K562 (cell line): ENCODE measurements at regions not wholly inside any gene's neighbourhood (a gene's known extent, or its start where the extent isn't known, plus 50 kb on each side); places are given as distances from the start of the nearest gene placed in this dataset.

Experiments
- TF ChIP-seq, protein P1 (sequence below), 2 experiments: fragments of 450-650 bp in 1 of 2; sonication (generic) in 1 of 2; formaldehyde crosslinking in 1 of 2; IDR thresholded peaks; 2 replicates each; pipeline versions ENCODE4 v1.7.1 to v1.9.0; 2016 to 2022; ENCODE audit warnings: inconsistent platforms in 1 of 2, mild to moderate bottlenecking in 1 of 2, missing genetic modification reagents in 1 of 2

DNA sequence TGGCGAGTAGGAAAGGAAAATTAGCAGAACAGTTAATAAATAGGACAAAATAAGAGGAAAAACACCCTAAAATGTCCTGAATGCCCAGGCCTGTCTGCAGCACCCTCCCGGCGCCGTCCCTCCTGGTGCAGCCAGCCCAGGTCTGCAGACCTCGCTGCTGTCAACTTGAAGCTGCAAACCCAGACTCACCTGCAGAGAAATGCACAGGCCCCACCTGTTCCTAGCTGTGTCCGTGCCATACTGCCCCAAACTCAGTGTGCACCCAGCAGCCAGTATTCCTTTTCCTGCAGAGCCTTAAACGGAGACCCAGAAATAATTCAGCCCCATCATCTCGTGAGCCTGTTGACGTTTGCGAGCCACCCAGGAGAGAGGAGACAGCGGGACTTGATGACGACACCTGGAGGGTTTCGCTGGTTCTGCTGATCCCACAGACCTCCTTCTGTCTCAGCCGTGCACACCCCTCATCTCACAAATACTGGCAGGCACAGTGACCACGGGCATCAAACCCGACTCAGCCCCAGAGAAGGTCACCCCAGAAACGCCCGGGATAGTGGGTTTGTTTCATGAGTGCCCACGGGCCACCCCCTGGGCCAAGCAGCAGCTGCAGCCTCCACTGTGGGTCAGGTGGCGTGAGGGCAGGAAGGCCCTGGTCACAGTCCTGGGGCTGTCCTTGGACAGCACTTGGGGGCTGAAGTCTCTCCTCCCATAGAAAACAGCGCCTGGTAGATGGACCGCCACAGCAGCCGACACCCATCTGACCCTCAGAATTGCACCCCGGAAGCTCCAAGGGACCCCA, 239.5 kb upstream of the SALL3 start (continued):
- TF ChIP-seq, protein P1, sequence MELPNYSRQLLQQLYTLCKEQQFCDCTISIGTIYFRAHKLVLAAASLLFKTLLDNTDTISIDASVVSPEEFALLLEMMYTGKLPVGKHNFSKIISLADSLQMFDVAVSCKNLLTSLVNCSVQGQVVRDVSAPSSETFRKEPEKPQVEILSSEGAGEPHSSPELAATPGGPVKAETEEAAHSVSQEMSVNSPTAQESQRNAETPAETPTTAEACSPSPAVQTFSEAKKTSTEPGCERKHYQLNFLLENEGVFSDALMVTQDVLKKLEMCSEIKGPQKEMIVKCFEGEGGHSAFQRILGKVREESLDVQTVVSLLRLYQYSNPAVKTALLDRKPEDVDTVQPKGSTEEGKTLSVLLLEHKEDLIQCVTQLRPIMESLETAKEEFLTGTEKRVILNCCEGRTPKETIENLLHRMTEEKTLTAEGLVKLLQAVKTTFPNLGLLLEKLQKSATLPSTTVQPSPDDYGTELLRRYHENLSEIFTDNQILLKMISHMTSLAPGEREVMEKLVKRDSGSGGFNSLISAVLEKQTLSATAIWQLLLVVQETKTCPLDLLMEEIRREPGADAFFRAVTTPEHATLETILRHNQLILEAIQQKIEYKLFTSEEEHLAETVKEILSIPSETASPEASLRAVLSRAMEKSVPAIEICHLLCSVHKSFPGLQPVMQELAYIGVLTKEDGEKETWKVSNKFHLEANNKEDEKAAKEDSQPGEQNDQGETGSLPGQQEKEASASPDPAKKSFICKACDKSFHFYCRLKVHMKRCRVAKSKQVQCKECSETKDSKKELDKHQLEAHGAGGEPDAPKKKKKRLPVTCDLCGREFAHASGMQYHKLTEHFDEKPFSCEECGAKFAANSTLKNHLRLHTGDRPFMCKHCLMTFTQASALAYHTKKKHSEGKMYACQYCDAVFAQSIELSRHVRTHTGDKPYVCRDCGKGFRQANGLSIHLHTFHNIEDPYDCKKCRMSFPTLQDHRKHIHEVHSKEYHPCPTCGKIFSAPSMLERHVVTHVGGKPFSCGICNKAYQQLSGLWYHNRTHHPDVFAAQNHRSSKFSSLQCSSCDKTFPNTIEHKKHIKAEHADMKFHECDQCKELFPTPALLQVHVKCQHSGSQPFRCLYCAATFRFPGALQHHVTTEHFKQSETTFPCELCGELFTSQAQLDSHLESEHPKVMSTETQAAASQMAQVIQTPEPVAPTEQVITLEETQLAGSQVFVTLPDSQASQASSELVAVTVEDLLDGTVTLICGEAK (IDR thresholded peaks at IDR 0.05), result no peak
- TF ChIP-seq, protein P1 (CRISPR knock-in tag; IDR thresholded peaks at IDR 0.05), result no peak
- TF ChIP-seq, all 486 proteins: peak for 0
